M059J (cell line): ENCODE measurements at regions not wholly inside any gene's neighbourhood (a gene's known extent, or its start where the extent isn't known, plus 50 kb on each side); places are given as distances from the start of the nearest gene placed in this dataset.
A peak's percentile ranks its signal among the peaks of the same experiment; 100 is the strongest.

Source experiments
- DNase-seq: peaks from one replicate; pipeline ENCODE4 v3.0.0-alpha.2; 2012; ENCODE audit warnings: low read depth

GRCh38 chr4:19999276-19999675, 252.4 kb upstream of the SLIT2 start:
- DNase-seq = no peak

- DNase-seq = no peak
Measured at GRCh38 chr4:19993242-19993641, 258.5 kb upstream of the SLIT2 start.

GRCh38 chr4:19992471-19993093, 259.1 kb upstream of the SLIT2 start:
- DNase-seq = no peak

GRCh38 chr4:19987746-19988145, 264.0 kb upstream of the SLIT2 start:
- DNase-seq = peak; percentile 72

- DNase-seq = peak; percentile 79
Measured at GRCh38 chr4:19983072-19983471, 268.6 kb upstream of the SLIT2 start.

GRCh38 chr4:19982556-19982955, 269.1 kb upstream of the SLIT2 start:
- DNase-seq = peak; percentile 84

GRCh38 chr4:19971829-19972228, 279.9 kb upstream of the SLIT2 start:
- DNase-seq = peak; percentile 83

GRCh38 chr4:19969492-19969891, 282.2 kb upstream of the SLIT2 start:
- DNase-seq = no peak

- DNase-seq = peak; percentile 81
Measured at GRCh38 chr4:19961091-19961490, 290.6 kb upstream of the SLIT2 start.

- DNase-seq = no peak
Measured at GRCh38 chr4:19958848-19959247, 292.9 kb upstream of the SLIT2 start.

- peak; percentile 83 for DNase-seq
Measured at GRCh38 chr4:19947349-19947748, 304.4 kb upstream of the SLIT2 start.

- DNase-seq = peak; percentile 99
Measured at GRCh38 chr4:19945979-19946380, 305.7 kb upstream of the SLIT2 start.

GRCh38 chr4:19945501-19945900, 306.2 kb upstream of the SLIT2 start:
- peak; percentile 50 for DNase-seq

GRCh38 chr4:19944806-19945205, 306.9 kb upstream of the SLIT2 start:
- no peak for DNase-seq

GRCh38 chr4:19944251-19944650, 307.5 kb upstream of the SLIT2 start:
- no peak for DNase-seq

GRCh38 chr4:19941434-19941833, 310.3 kb upstream of the SLIT2 start:
- DNase-seq = no peak

- DNase-seq = no peak
Measured at GRCh38 chr4:19940861-19941260, 310.8 kb upstream of the SLIT2 start.

- DNase-seq = peak; percentile 86
Measured at GRCh38 chr4:19936476-19936875, 315.2 kb upstream of the SLIT2 start.

- DNase-seq = no peak
Measured at GRCh38 chr4:19930742-19931141, 321.0 kb upstream of the SLIT2 start.

GRCh38 chr4:19927381-19927780, 324.3 kb upstream of the SLIT2 start:
- peak; percentile 53 for DNase-seq

GRCh38 chr4:19925516-19925915, 326.2 kb upstream of the SLIT2 start:
- no peak for DNase-seq

- peak; percentile 47 for DNase-seq
Measured at GRCh38 chr4:19924761-19925160, 326.9 kb upstream of the SLIT2 start.

- DNase-seq = no peak
Measured at GRCh38 chr4:19915276-19915675, 336.4 kb upstream of the SLIT2 start.

- peak; percentile 3 for DNase-seq
Measured at GRCh38 chr4:19913650-19914049, 338.1 kb upstream of the SLIT2 start.
